ENCODE measurements at regions not wholly inside any gene's neighbourhood (a gene's known extent, or its start where the extent isn't known, plus 50 kb on each side); places are given as distances from the start of the nearest gene placed in this dataset.

DNA sequence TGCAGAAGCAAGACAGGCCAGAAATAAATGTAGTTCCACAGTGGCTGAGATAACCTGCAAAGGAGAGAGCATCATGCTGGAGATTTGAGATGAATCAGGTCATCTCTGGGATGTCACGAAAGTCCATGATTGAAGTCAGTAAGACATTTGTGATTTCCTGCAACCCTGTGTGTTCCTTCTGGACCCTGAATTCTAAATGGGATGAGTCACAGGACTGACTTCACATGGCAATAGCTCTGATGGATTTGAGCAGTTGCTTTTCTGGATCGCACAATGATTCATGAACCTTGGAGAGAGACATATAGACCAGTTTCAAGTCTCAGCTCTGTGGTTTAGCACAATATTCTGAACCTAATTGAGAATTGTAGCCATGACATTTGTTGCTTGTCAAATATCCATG is 102.9 kb downstream of the TSN start:
- H3K27me3 ChIP-seq (ENCODE audit: control insufficient read depth in 1 of 2, insufficient read depth in 2 of 2, low read length in 2 of 2): peaks cover 0 to 3% of the 10 kb centered on the region in 2 donors
- no peak overlapping the region for H3K9ac ChIP-seq (ENCODE audit: low read depth in 1 of 2, low read length in 2 of 2)
- no peaks in the 10 kb centered on the region for H3K4me1 ChIP-seq (ENCODE audit: control insufficient read depth in 1 of 2, insufficient read depth in 2 of 2, low read length in 2 of 2)
- no peak overlapping the region for H3K27ac ChIP-seq (ENCODE audit: low read depth, low read length)
- H3K4me3 ChIP-seq (ENCODE audit: low read depth in 1 of 2, low read length in 2 of 2): no peak overlapping the region
- no peaks in the 10 kb centered on the region for H3K36me3 ChIP-seq (ENCODE audit: control insufficient read depth in 1 of 2, insufficient read depth in 2 of 2, low read length in 2 of 2)
- H3K9me3 ChIP-seq (ENCODE audit: control insufficient read depth in 1 of 2, low read length in 2 of 2): no peaks in the 10 kb centered on the region

DNA sequence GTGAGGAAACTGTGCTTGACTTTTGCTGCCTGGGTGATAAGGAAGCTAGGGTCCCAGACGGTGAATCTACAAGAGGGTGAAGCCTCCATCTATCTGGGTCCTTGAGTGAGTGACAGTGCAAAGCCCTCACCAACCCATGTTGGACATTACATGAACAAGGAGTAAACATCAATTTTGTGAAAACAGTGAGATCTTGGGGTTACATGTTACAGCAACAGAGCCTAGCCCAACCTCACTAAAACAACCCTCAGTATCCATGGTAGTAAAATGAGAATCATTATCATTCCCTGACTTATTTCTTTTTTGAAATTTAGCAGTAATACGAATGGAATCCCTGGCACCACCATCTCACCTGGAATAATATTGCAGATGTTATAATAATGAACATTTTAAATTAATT is 103.4 kb downstream of the TSN start:
- H3K9ac ChIP-seq (ENCODE audit: low read depth in 1 of 2, low read length in 2 of 2): no peak overlapping the region
- no peaks in the 10 kb centered on the region for H3K4me1 ChIP-seq (ENCODE audit: control insufficient read depth in 1 of 2, insufficient read depth in 2 of 2, low read length in 2 of 2)
- H3K27me3 ChIP-seq (ENCODE audit: control insufficient read depth in 1 of 2, insufficient read depth in 2 of 2, low read length in 2 of 2): peaks cover 0 to 3% of the 10 kb centered on the region in 2 donors
- no peaks in the 10 kb centered on the region for H3K9me3 ChIP-seq (ENCODE audit: control insufficient read depth in 1 of 2, low read length in 2 of 2)
- no peak overlapping the region for H3K4me3 ChIP-seq (ENCODE audit: low read depth in 1 of 2, low read length in 2 of 2)
- H3K27ac ChIP-seq (ENCODE audit: low read depth, low read length): no peak overlapping the region
- no peaks in the 10 kb centered on the region for H3K36me3 ChIP-seq (ENCODE audit: control insufficient read depth in 1 of 2, insufficient read depth in 2 of 2, low read length in 2 of 2)

DNA sequence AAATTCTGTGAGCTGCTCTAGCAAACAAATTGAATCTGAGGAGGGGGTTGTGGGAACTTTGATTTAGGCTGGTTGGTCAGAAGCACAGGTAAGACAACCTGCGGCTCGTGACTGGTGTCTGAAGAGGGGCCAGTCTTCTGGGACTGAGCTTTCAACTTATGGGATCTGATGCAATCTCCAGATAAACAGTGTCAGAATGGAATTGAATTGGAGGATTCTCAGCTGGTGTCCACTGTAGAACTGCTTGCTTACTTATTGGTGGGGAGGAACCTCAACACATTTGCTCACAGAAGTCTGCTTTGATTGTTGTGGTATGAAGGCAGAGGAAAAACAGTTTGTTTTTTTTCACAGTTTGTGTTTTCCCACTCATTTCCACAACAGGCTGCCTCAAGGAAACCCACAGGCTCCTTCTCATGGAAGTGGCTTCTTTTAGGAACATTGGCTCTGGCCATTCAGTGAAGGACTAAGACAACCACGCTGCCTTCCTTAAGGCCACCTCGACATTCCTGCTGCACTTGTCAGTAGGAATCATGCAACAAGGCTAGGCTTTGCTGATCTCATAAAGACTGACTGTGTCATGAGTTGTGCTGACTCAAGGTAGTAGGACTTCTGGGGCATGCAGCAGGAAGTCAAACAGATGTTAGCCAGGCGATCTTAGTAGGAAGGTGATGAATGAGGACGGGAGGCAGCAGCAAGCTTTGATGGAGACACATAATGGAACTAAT is 104.7 kb downstream of the TSN start:
- H3K4me1 ChIP-seq (ENCODE audit: control insufficient read depth in 1 of 2, insufficient read depth in 2 of 2, low read length in 2 of 2): no peaks in the 10 kb centered on the region
- H3K36me3 ChIP-seq (ENCODE audit: control insufficient read depth in 1 of 2, insufficient read depth in 2 of 2, low read length in 2 of 2): no peaks in the 10 kb centered on the region
- peaks cover 0 to 3% of the 10 kb centered on the region in 2 donors for H3K27me3 ChIP-seq (ENCODE audit: control insufficient read depth in 1 of 2, insufficient read depth in 2 of 2, low read length in 2 of 2)
- no peak overlapping the region for H3K27ac ChIP-seq (ENCODE audit: low read depth, low read length)
- no peak overlapping the region for H3K4me3 ChIP-seq (ENCODE audit: low read depth in 1 of 2, low read length in 2 of 2)
- no peak overlapping the region for H3K9ac ChIP-seq (ENCODE audit: low read depth in 1 of 2, low read length in 2 of 2)
- H3K9me3 ChIP-seq (ENCODE audit: control insufficient read depth in 1 of 2, low read length in 2 of 2): no peaks in the 10 kb centered on the region

DNA sequence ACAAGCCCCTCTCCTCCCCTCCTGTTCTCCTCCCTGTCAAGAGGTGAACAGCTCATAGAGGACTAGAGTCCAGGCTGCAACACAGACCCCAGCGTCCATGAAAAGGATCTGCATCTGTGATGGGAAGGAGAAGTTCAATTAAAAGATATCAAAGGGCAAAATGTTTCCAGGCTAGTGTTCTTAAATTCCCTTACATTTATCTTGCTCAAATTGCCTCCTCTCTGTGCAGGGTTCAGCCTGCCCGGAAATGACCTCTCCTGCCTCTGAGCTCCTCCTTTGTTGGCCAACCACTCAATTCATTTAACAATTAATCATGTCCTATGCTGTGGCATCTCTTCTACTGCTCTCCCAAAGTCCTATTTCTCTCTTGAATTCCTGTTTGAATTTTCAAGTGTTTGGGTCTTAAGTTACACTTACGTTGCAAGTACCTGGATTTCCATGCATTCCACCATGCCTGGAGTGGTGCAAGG is 105.3 kb downstream of the TSN start:
- Histone ChIP-seq H3K27me3 (ENCODE audit: control insufficient read depth in 1 of 2, insufficient read depth in 2 of 2, low read length in 2 of 2) (peaks cover 0 to 3% of the 10 kb centered on the region in 2 donors), H3K36me3 (ENCODE audit: control insufficient read depth in 1 of 2, insufficient read depth in 2 of 2, low read length in 2 of 2) (no peaks in the 10 kb centered on the region), H3K9me3 (ENCODE audit: control insufficient read depth in 1 of 2, low read length in 2 of 2) (no peaks in the 10 kb centered on the region), H3K4me1 (ENCODE audit: control insufficient read depth in 1 of 2, insufficient read depth in 2 of 2, low read length in 2 of 2) (no peaks in the 10 kb centered on the region), H3K27ac (ENCODE audit: low read depth, low read length) (no peak overlapping the region), H3K9ac (ENCODE audit: low read depth in 1 of 2, low read length in 2 of 2) (no peak overlapping the region), H3K4me3 (ENCODE audit: low read depth in 1 of 2, low read length in 2 of 2) (no peak overlapping the region)

DNA sequence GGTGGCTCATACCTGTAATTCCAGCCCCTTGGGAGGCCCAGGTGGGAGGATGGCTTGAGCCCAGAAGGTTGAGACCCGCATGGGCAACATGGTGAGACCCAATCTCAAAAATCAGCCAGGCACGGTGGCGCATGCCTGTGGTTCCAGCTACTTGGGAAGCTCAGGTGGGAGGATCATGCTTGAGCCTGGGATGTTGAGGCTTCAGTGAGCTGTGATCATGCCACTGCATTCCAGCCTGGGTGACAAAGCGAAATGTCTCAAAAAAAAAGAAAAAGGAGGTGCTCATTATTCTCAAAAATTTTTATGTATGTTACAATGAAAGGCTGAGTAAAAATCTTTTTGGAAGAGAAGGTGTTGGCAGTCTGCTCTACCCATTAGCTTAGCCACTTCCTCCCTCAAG is 106.8 kb downstream of the TSN start:
- no peaks in the 10 kb centered on the region for H3K4me1 ChIP-seq (ENCODE audit: control insufficient read depth in 1 of 2, insufficient read depth in 2 of 2, low read length in 2 of 2)
- no peaks in the 10 kb centered on the region for H3K36me3 ChIP-seq (ENCODE audit: control insufficient read depth in 1 of 2, insufficient read depth in 2 of 2, low read length in 2 of 2)
- no peak overlapping the region for H3K4me3 ChIP-seq (ENCODE audit: low read depth in 1 of 2, low read length in 2 of 2)
- no peak overlapping the region for H3K9ac ChIP-seq (ENCODE audit: low read depth in 1 of 2, low read length in 2 of 2)
- no peak overlapping the region for H3K27ac ChIP-seq (ENCODE audit: low read depth, low read length)
- peaks cover 0 to 3% of the 10 kb centered on the region in 2 donors for H3K27me3 ChIP-seq (ENCODE audit: control insufficient read depth in 1 of 2, insufficient read depth in 2 of 2, low read length in 2 of 2)
- no peaks in the 10 kb centered on the region for H3K9me3 ChIP-seq (ENCODE audit: control insufficient read depth in 1 of 2, low read length in 2 of 2)

DNA sequence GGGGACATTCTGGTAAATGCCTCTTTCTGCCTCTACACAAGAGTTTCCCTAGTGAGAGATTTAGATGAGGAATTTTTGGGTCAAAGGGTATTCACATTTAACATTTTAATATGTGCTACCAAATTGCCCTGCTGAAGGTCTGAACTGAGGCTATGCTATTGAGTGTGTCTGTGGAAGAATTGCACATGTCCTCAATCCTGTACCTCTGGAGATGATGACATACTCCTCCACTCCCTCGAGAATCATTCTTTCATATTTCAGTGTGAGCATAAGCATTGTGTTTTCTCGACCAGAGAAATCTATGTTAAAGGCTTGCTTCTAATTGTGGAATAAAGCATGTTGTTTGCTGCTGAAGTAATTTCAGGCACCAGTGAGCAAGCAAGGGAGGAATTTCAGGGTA is 110.5 kb downstream of the TSN start:
- H3K9ac ChIP-seq (ENCODE audit: low read depth in 1 of 2, low read length in 2 of 2): no peak overlapping the region
- no peak overlapping the region for H3K27ac ChIP-seq (ENCODE audit: low read depth, low read length)
- no peaks in the 10 kb centered on the region for H3K36me3 ChIP-seq (ENCODE audit: control insufficient read depth in 1 of 2, insufficient read depth in 2 of 2, low read length in 2 of 2)
- no peaks in the 10 kb centered on the region for H3K4me1 ChIP-seq (ENCODE audit: control insufficient read depth in 1 of 2, insufficient read depth in 2 of 2, low read length in 2 of 2)
- H3K4me3 ChIP-seq (ENCODE audit: low read depth in 1 of 2, low read length in 2 of 2): no peak overlapping the region
- no peaks in the 10 kb centered on the region for H3K27me3 ChIP-seq (ENCODE audit: control insufficient read depth in 1 of 2, insufficient read depth in 2 of 2, low read length in 2 of 2)
- H3K9me3 ChIP-seq (ENCODE audit: control insufficient read depth in 1 of 2, low read length in 2 of 2): no peaks in the 10 kb centered on the region

DNA sequence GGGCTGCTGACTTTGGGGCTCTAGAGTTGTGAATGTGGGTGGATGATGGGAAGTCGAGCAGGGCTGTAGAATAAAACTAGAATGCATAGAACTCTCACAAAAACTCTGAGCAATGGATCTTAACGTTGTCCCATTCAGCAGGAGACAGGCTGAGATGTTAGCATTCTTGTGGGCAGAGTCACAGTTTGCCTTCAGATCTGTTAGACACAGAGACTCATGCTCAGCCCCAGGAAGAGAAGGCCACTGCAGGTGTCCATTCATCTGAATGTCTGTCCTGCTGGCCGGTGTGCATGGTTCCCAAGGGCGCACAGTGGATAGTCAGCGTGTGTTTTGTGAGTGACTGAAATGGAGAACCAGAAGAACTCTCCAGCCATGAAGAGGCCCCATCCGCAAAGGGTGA is 111.3 kb downstream of the TSN start:
- Histone ChIP-seq H3K9ac (ENCODE audit: low read depth in 1 of 2, low read length in 2 of 2) (no peak overlapping the region), H3K9me3 (ENCODE audit: control insufficient read depth in 1 of 2, low read length in 2 of 2) (no peaks in the 10 kb centered on the region), H3K27me3 (ENCODE audit: control insufficient read depth in 1 of 2, insufficient read depth in 2 of 2, low read length in 2 of 2) (no peaks in the 10 kb centered on the region), H3K36me3 (ENCODE audit: control insufficient read depth in 1 of 2, insufficient read depth in 2 of 2, low read length in 2 of 2) (no peaks in the 10 kb centered on the region), H3K4me1 (ENCODE audit: control insufficient read depth in 1 of 2, insufficient read depth in 2 of 2, low read length in 2 of 2) (no peaks in the 10 kb centered on the region), H3K27ac (ENCODE audit: low read depth, low read length) (no peak overlapping the region), H3K4me3 (ENCODE audit: low read depth in 1 of 2, low read length in 2 of 2) (no peak overlapping the region)

DNA sequence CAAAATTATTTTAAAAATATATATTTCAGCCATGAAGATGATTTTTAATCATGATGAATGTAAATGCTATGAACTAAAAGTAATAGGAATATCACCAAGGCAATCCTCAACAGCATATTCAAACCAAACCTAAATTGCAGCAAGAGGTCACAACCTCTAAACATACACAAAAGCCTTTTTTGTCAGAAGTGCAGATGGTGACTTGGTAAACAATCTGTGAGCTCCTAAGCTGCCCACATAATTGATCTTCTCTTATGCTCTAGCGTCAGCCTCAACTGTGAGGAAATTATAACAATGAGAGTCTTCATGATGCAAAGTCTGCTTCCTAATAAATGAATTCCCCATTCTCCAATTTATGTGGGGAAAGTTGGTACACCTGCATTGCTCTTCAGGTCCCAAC is 113.2 kb downstream of the TSN start:
- H3K9me3 ChIP-seq (ENCODE audit: control insufficient read depth in 1 of 2, low read length in 2 of 2): no peaks in the 10 kb centered on the region
- no peaks in the 10 kb centered on the region for H3K27me3 ChIP-seq (ENCODE audit: control insufficient read depth in 1 of 2, insufficient read depth in 2 of 2, low read length in 2 of 2)
- H3K36me3 ChIP-seq (ENCODE audit: control insufficient read depth in 1 of 2, insufficient read depth in 2 of 2, low read length in 2 of 2): no peaks in the 10 kb centered on the region
- no peak overlapping the region for H3K4me3 ChIP-seq (ENCODE audit: low read depth in 1 of 2, low read length in 2 of 2)
- H3K27ac ChIP-seq (ENCODE audit: low read depth, low read length): no peak overlapping the region
- no peaks in the 10 kb centered on the region for H3K4me1 ChIP-seq (ENCODE audit: control insufficient read depth in 1 of 2, insufficient read depth in 2 of 2, low read length in 2 of 2)
- H3K9ac ChIP-seq (ENCODE audit: low read depth in 1 of 2, low read length in 2 of 2): no peak overlapping the region

DNA sequence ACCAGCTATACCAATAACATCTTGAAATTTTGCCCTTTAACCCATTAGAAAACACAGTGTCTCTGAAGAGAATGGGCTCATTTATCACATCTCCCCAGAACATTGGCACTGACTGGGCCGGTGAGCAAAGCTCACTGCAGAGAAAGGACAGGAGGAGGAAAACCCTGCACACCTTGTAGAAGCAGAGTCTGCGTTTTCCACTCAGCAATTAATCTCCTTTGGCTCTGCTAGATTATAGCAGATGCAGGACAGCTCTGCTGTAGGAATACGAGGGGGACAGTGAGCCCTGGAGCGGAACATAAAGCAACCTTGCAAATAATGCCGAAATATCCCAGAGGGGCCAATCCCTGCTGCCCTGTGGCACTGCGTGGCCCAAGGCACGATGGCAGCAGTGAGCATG is 113.9 kb downstream of the TSN start:
- no peaks in the 10 kb centered on the region for H3K27me3 ChIP-seq (ENCODE audit: control insufficient read depth in 1 of 2, insufficient read depth in 2 of 2, low read length in 2 of 2)
- H3K27ac ChIP-seq (ENCODE audit: low read depth, low read length): no peak overlapping the region
- no peaks in the 10 kb centered on the region for H3K9me3 ChIP-seq (ENCODE audit: control insufficient read depth in 1 of 2, low read length in 2 of 2)
- H3K36me3 ChIP-seq (ENCODE audit: control insufficient read depth in 1 of 2, insufficient read depth in 2 of 2, low read length in 2 of 2): no peaks in the 10 kb centered on the region
- H3K4me3 ChIP-seq (ENCODE audit: low read depth in 1 of 2, low read length in 2 of 2): no peak overlapping the region
- H3K4me1 ChIP-seq (ENCODE audit: control insufficient read depth in 1 of 2, insufficient read depth in 2 of 2, low read length in 2 of 2): no peaks in the 10 kb centered on the region
- no peak overlapping the region for H3K9ac ChIP-seq (ENCODE audit: low read depth in 1 of 2, low read length in 2 of 2)

DNA sequence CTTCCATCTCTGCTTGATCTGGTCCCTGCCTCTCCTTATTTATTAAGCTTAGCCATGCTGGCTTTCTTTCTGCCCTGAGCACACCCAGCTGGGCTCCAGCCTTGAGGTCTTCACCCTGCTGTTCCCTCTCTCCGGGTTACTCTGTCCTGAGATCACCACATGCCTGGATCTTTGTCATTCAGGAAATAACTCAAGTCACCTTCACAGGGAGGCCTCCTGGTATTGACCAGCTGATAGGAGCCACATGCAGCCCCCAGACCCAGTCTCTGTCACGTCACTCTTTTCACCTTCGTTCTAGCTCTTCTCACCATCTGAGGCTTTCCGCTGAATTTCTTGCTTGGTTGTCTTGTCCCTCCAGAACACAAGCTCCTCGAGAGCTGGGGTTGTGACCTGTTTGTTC is 114.4 kb downstream of the TSN start:
- H3K9ac ChIP-seq (ENCODE audit: low read depth in 1 of 2, low read length in 2 of 2): no peak overlapping the region
- H3K4me3 ChIP-seq (ENCODE audit: low read depth in 1 of 2, low read length in 2 of 2): no peak overlapping the region
- H3K27me3 ChIP-seq (ENCODE audit: control insufficient read depth in 1 of 2, insufficient read depth in 2 of 2, low read length in 2 of 2): no peaks in the 10 kb centered on the region
- H3K27ac ChIP-seq (ENCODE audit: low read depth, low read length): no peak overlapping the region
- no peaks in the 10 kb centered on the region for H3K4me1 ChIP-seq (ENCODE audit: control insufficient read depth in 1 of 2, insufficient read depth in 2 of 2, low read length in 2 of 2)
- no peaks in the 10 kb centered on the region for H3K36me3 ChIP-seq (ENCODE audit: control insufficient read depth in 1 of 2, insufficient read depth in 2 of 2, low read length in 2 of 2)
- H3K9me3 ChIP-seq (ENCODE audit: control insufficient read depth in 1 of 2, low read length in 2 of 2): no peaks in the 10 kb centered on the region

Measured in duodenal mucosa (tissue), 2 donors.